K562 (cell line): ENCODE measurements at regions not wholly inside any gene's neighbourhood (a gene's known extent, or its start where the extent isn't known, plus 50 kb on each side); places are given as distances from the start of the nearest gene placed in this dataset.

ENCODE experiments used
- ARID1B ChIP-seq: fragments of 450-650 bp; IDR thresholded peaks from 2 replicates; pipeline ENCODE4 v1.6.1; 2016; ENCODE audit warnings: antibody characterized with exemption, mild to moderate bottlenecking, inconsistent platforms
- C11orf30 ChIP-seq: fragments of 450-650 bp; IDR thresholded peaks from 2 replicates; pipeline ENCODE4 v1.6.1; 2016; ENCODE audit warnings: low read depth, mild to moderate bottlenecking
- ETV6 ChIP-seq, 3 experiments: fragments of 150-350 bp in 1 of 3; sonication (generic) in 1 of 3; formaldehyde crosslinking in 1 of 3; IDR thresholded peaks; 2 replicates each; pipeline versions ENCODE4 v1.6.1 to v1.8.0; 2014 to 2022; ENCODE audit warnings: borderline replicate concordance in 2 of 3, low read depth in 2 of 3, antibody characterized with exemption in 1 of 3, low read length in 1 of 3, mild to moderate bottlenecking in 1 of 3, missing genetic modification reagents in 1 of 3
- EWSR1 ChIP-seq: fragments of 450-650 bp; IDR thresholded peaks from 2 replicates; pipeline ENCODE4 v1.6.1; 2018; ENCODE audit warnings: borderline replicate concordance, mild to moderate bottlenecking, low read depth, moderate library complexity; ENCODE audit not compliant: partially characterized antibody
- FOXM1 ChIP-seq, 2 experiments: fragments of 450-650 bp in 1 of 2; sonication (generic) in 1 of 2; formaldehyde crosslinking in 1 of 2; IDR thresholded peaks; 2 replicates each; pipeline versions ENCODE4 v1.6.1 to v1.9.0; 2017 to 2022; ENCODE audit warnings: low read depth in 2 of 2, mild to moderate bottlenecking in 2 of 2, missing genetic modification reagents in 1 of 2, moderate library complexity in 1 of 2
- HMBOX1 ChIP-seq: sonication (generic); IDR thresholded peaks from 2 replicates; pipeline ENCODE4 v1.6.1; 2016
- KDM1A ChIP-seq, 2 experiments: fragments of 450-650 bp; IDR thresholded peaks; 2 replicates each; pipeline ENCODE4 v1.6.1; 2016; ENCODE audit warnings: mild to moderate bottlenecking in 2 of 2
- KLF16 ChIP-seq: IDR thresholded peaks from 2 replicates; pipeline ENCODE4 v1.6.1; 2016; ENCODE audit warnings: antibody characterized with exemption
- MECOM ChIP-seq: fragments of 250-450 bp; sonication (Bioruptor Pico); IDR thresholded peaks from 2 replicates; pipeline ENCODE4 v1.8.0; 2022; ENCODE audit warnings: inconsistent platforms
- NCOA2 ChIP-seq, 2 experiments: fragments of 450-650 bp; IDR thresholded peaks; 2 replicates each; pipeline ENCODE4 v1.6.1; 2018; ENCODE audit warnings: mild to moderate bottlenecking in 2 of 2, moderate library complexity in 1 of 2; ENCODE audit not compliant: partially characterized antibody in 2 of 2
- NCOR1 ChIP-seq: fragments of 450-650 bp; IDR thresholded peaks from 2 replicates; pipeline ENCODE4 v1.6.1; 2016; ENCODE audit warnings: mild to moderate bottlenecking, moderate library complexity
- NFIC ChIP-seq: fragments of 450-650 bp; IDR thresholded peaks from 2 replicates; pipeline ENCODE4 v1.6.1; 2017; ENCODE audit warnings: mild to moderate bottlenecking, inconsistent platforms
- PML ChIP-seq: IDR thresholded peaks from 2 replicates; pipeline ENCODE4 v1.6.1; 2012; ENCODE audit warnings: low read length, inconsistent platforms
- SPI1 ChIP-seq: IDR thresholded peaks from 2 replicates; pipeline ENCODE4 v1.6.1; 2011; ENCODE audit warnings: low read depth, low read length, control low read depth, borderline replicate concordance
- STAT5A ChIP-seq: IDR thresholded peaks from 2 replicates; pipeline ENCODE4 v1.6.1; 2012; ENCODE audit warnings: low read length, inconsistent platforms, borderline replicate concordance
- TAL1 ChIP-seq: fragments of 450-650 bp; IDR thresholded peaks from 2 replicates; pipeline ENCODE4 v1.6.1; 2016; ENCODE audit warnings: mild to moderate bottlenecking
- TCF3 ChIP-seq: sonication (generic); formaldehyde crosslinking; IDR thresholded peaks from 2 replicates; pipeline ENCODE4 v1.4.0; 2020; ENCODE audit warnings: mild to moderate bottlenecking, missing genetic modification reagents
- TRIM24 ChIP-seq, 2 experiments: fragments of 450-650 bp; IDR thresholded peaks; 2 replicates each; pipeline ENCODE4 v1.6.1; 2016
- ZMIZ1 ChIP-seq, 2 experiments: fragments of 150-350 bp in 1 of 2; IDR thresholded peaks; 2 replicates each; pipeline ENCODE4 v1.6.1; 2012 to 2016; ENCODE audit warnings: low read depth in 2 of 2, low read length in 2 of 2, mild to moderate bottlenecking in 1 of 2, moderate library complexity in 1 of 2
- ZNF175 ChIP-seq: fragments of 200-800 bp; sonication (Bioruptor generic); IDR thresholded peaks from 2 replicates; pipeline ENCODE4 v1.6.1; 2016; ENCODE audit warnings: low read depth, mild to moderate bottlenecking, missing genetic modification characterization, missing compliant biosample characterization
- ZNF589 ChIP-seq: fragments of 200-800 bp; sonication (Bioruptor generic); IDR thresholded peaks from 2 replicates; pipeline ENCODE4 v1.6.1; 2016; ENCODE audit warnings: low read depth, missing genetic modification characterization, missing compliant biosample characterization
- ZNF639 ChIP-seq, 2 experiments: fragments of 200-800 bp in 1 of 2; sonication (Bioruptor generic) in 1 of 2; sonication (generic) in 1 of 2; formaldehyde crosslinking in 1 of 2; IDR thresholded peaks in 1 of 2; conservative IDR thresholded peaks in 1 of 2; 2 replicates each; pipeline versions ENCODE4 v1.5.0 to v1.6.1; 2016 to 2020; ENCODE audit warnings: missing compliant biosample characterization in 1 of 2, missing genetic modification characterization in 1 of 2, missing genetic modification reagents in 1 of 2

- peak; percentile 88 for TF ChIP-seq SPI1
- peak in 1 of 2 experiments; percentile 27; a peak in 2 of 4 replicates for TF ChIP-seq KDM1A (IDR thresholded peaks at IDR 0.05)
- no peak for TF ChIP-seq NCOA2 (IDR thresholded peaks at IDR 0.05; ENCODE audit: partially characterized antibody in 2 of 2)
- TF ChIP-seq ZNF639 (CRISPR knock-in tag; conservative IDR thresholded peaks at IDR 0.05 in 1 of 2, IDR thresholded peaks at IDR 0.05 in 1 of 2) = 0 out of 4 replicates have a peak, but pooled peaks of 1 of the 2 experiments have one; percentile 47
- peak; percentile 83 for TF ChIP-seq TAL1
- TF ChIP-seq C11orf30 = peak; percentile 4; the same call in 1 of the 2 replicates
- peak; percentile 82 for TF ChIP-seq TCF3 (CRISPR knock-in tag)
- peak; percentile 51; the same call in 1 of the 2 replicates for TF ChIP-seq FOXM1 (IDR thresholded peaks at IDR 0.05; ENCODE audit: low read depth)
- no peak for TF ChIP-seq FOXM1 (CRISPR knock-in tag; IDR thresholded peaks at IDR 0.05; ENCODE audit: low read depth)
- TF ChIP-seq PML = peak; percentile 65; the same call in 1 of the 2 replicates
- no peak for TF ChIP-seq MECOM
- no peak for TF ChIP-seq EWSR1
- peak in 1 of 2 experiments; percentile 16; a peak in 1 of 4 replicates for TF ChIP-seq TRIM24 (IDR thresholded peaks at IDR 0.05)
- TF ChIP-seq ZNF589 (CRISPR knock-in tag) = 0 out of 2 replicates have a peak, but pooled peaks have one; percentile 39
- peak; percentile 83 for TF ChIP-seq ARID1B
- peak; percentile 61 for TF ChIP-seq NCOR1
- TF ChIP-seq ETV6 (IDR thresholded peaks at IDR 0.05; ENCODE audit: borderline replicate concordance in 1 of 2, low read depth in 2 of 2, low read length in 1 of 2) = peak in 1 of 2 experiments; percentile 23; a peak in 2 of 4 replicates
- TF ChIP-seq ETV6 (CRISPR knock-in tag; IDR thresholded peaks at IDR 0.05; ENCODE audit: borderline replicate concordance) = no peak
- TF ChIP-seq STAT5A = peak; percentile 41; the same call in 1 of the 2 replicates
- peak; percentile 80 for TF ChIP-seq KLF16
- peak; percentile 43 for TF ChIP-seq NFIC
- TF ChIP-seq HMBOX1 = peak; percentile 34; the same call in 1 of the 2 replicates
- 0 out of 2 replicates have a peak, but pooled peaks have one; percentile 25 for TF ChIP-seq ZNF175 (CRISPR knock-in tag)
- TF ChIP-seq ZMIZ1 (IDR thresholded peaks at IDR 0.05; ENCODE audit: low read depth in 2 of 2, low read length in 2 of 2) = 0 out of 4 replicates have a peak, but pooled peaks of 1 of the 2 experiments have one; percentile 12
These were observed 101.3 kb downstream of the HIF1AN start (continued) for GRCh38 chr10:100636848-100637553.
